SKM-1 (cell line): ENCODE measurements at regions not wholly inside any gene's neighbourhood (a gene's known extent, or its start where the extent isn't known, plus 50 kb on each side); places are given as distances from the start of the nearest gene placed in this dataset.
"Not testable (repeated sequence)": the region's sequence is repeated elsewhere in the genome, so short reads cannot be mapped to it uniquely, and the experiment has no call there.

Source experiments
- DNase-seq: peaks from one replicate; lab custom pipeline; 2025; ENCODE audit not compliant: unreplicated experiment; lab: John Stamatoyannopoulos, UW

- no peak for DNase-seq
These were observed 452.3 kb upstream of the MDGA2 start for GRCh38 chr14:48127674-48128073.

- DNase-seq = no peak
These were observed 450.2 kb upstream of the MDGA2 start for GRCh38 chr14:48125654-48126053.

GRCh38 chr14:48113713-48114112 lies 438.3 kb upstream of the MDGA2 start:
- no peak for DNase-seq

GRCh38 chr14:48111151-48111550 lies 435.7 kb upstream of the MDGA2 start:
- no peak for DNase-seq

- DNase-seq = no peak
These were observed 432.2 kb upstream of the MDGA2 start for GRCh38 chr14:48107646-48108045.

- no peak for DNase-seq
These were observed 421.5 kb upstream of the MDGA2 start for GRCh38 chr14:48096897-48097296.

- DNase-seq = no peak
These were observed 411.1 kb upstream of the MDGA2 start for GRCh38 chr14:48086516-48086915.

- DNase-seq = no peak
These were observed 400.1 kb upstream of the MDGA2 start for GRCh38 chr14:48075487-48075886.

- DNase-seq = no peak
These were observed 377.6 kb upstream of the MDGA2 start for GRCh38 chr14:48052973-48053372.

GRCh38 chr14:48035836-48036235 lies 360.4 kb upstream of the MDGA2 start:
- no peak for DNase-seq

GRCh38 chr14:48027115-48027514 lies 351.7 kb upstream of the MDGA2 start:
- no peak for DNase-seq

- peak; percentile 1 for DNase-seq
These were observed 348.5 kb upstream of the MDGA2 start for GRCh38 chr14:48023881-48024280.

GRCh38 chr14:48011484-48011883 lies 336.1 kb upstream of the MDGA2 start:
- not testable (repeated sequence) for DNase-seq

- no peak for DNase-seq
These were observed 333.2 kb upstream of the MDGA2 start for GRCh38 chr14:48008646-48009045.

GRCh38 chr14:48005986-48006385 lies 330.6 kb upstream of the MDGA2 start:
- DNase-seq = no peak

GRCh38 chr14:47993883-47994282 lies 318.5 kb upstream of the MDGA2 start:
- no peak for DNase-seq

GRCh38 chr14:47988175-47988574 lies 312.8 kb upstream of the MDGA2 start:
- no peak for DNase-seq

- DNase-seq = no peak
These were observed 303.5 kb upstream of the MDGA2 start for GRCh38 chr14:47978871-47979270.

- DNase-seq = no peak
These were observed 300.7 kb upstream of the MDGA2 start for GRCh38 chr14:47976139-47976538.

- no peak for DNase-seq
These were observed 290.8 kb upstream of the MDGA2 start for GRCh38 chr14:47966076-47966810.

- DNase-seq = no peak
These were observed 286.2 kb upstream of the MDGA2 start for GRCh38 chr14:47961634-47962033.

- DNase-seq = no peak
These were observed 284.3 kb upstream of the MDGA2 start for GRCh38 chr14:47959740-47960139.

GRCh38 chr14:47949006-47949405 lies 273.6 kb upstream of the MDGA2 start:
- DNase-seq = no peak
